C4-2B (cell line): ENCODE measurements at regions not wholly inside any gene's neighbourhood (a gene's known extent, or its start where the extent isn't known, plus 50 kb on each side); places are given as distances from the start of the nearest gene placed in this dataset.

Experiments used
- CTCF ChIP-seq: fragments of 450-650 bp; conservative IDR thresholded peaks from 2 replicates; pipeline ENCODE4 v1.5.1; 2017; ENCODE audit warnings: mild to moderate bottlenecking
- ZFX ChIP-seq: fragments of 450-650 bp; IDR thresholded peaks from 2 replicates; pipeline ENCODE4 v1.6.1; 2017

GRCh38 chr14:71621276-71621675, 311.0 kb upstream of the RGS6 start:
- TF ChIP-seq CTCF (no peak), ZFX (no peak)
